ENCODE measurements at regions not wholly inside any gene's neighbourhood (a gene's known extent, or its start where the extent isn't known, plus 50 kb on each side); places are given as distances from the start of the nearest gene placed in this dataset.
"Not testable (repeated sequence)": the region's sequence is repeated elsewhere in the genome, so short reads cannot be mapped to it uniquely, and the experiment has no call there.

DNA sequence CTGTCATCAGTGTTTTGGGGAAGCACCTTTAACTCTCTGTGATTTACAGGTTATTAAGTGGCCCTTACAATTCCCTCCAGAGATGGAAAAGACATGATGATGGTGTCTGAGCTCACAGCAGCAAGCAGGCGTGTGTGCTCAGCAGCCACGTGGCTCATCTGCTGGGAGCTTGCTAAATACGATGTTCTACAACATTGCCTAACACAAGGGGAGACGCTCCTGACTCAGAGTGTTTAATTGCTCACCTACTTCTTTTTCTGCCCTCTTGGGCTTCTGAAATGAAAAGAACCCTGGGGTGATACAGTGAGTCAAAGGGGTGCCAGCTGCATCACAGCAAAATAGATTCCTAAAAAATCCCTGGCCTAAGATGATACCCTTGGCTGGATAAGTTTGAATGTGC is 56.2 kb upstream of the SAMD11 start:
- DNase-seq (ENCODE audit: low spot score); intact Hi-C loops (cut with DNase I): not testable (repeated sequence)

- peak; percentile 90 for DNase-seq (ENCODE audit: low spot score)
- intact Hi-C loops (cut with DNase I), result no loop called here
These were observed 54.1 kb upstream of the SAMD11 start for GRCh38 chr1:869499-870244.

All from cardiac septum (tissue), 1 donor.